Caco-2 (cell line): ENCODE measurements at regions not wholly inside any gene's neighbourhood (a gene's known extent, or its start where the extent isn't known, plus 50 kb on each side); places are given as distances from the start of the nearest gene placed in this dataset.

ENCODE experiments used
- BruUV-seq: library from RNA; stranded (reverse); fragments of 400-500 nt; replicated peaks from 2 replicates; lab custom pipeline; 2021; lab: Mats Ljungman, UMichigan
- CTCF ChIA-PET: fragments of 300-600 bp; sonication (Branson Sonifier 250); formaldehyde crosslinking; loops from one replicate; lab custom pipeline; 2022; ENCODE audit warnings: antibody characterized with exemption; lab: Charles Lee
- POLR2A ChIA-PET: fragments of 300-600 bp; sonication (Branson Sonifier 250); formaldehyde crosslinking; loops from one replicate; lab custom pipeline; 2022; ENCODE audit warnings: antibody characterized with exemption; lab: Charles Lee
- DNase-seq, 2 experiments: peaks; one replicate each; pipeline versions ENCODE4 v3.0.0 to v3.0.0-alpha.2; 2020 to 2022
- H3K27me3 ChIP-seq: replicated peaks from 2 replicates; pipeline ENCODE4 v1.6.0; 2011; ENCODE audit warnings: low read length; ENCODE audit not compliant: control insufficient read depth, insufficient read depth
- H3K36me3 ChIP-seq: 2 replicates; pipeline ENCODE4 v1.5.1; 2011; ENCODE audit warnings: low read length; ENCODE audit not compliant: control insufficient read depth, insufficient read depth
- H3K4me1 ChIP-seq: fragments of 250-450 bp; sonication (Bioruptor Pico); 2 replicates; pipeline ENCODE4 v1.5.1; 2020; ENCODE audit warnings: mild to moderate bottlenecking
- H3K4me3 ChIP-seq: 2 replicates; pipeline ENCODE4 v1.5.1; 2011; ENCODE audit warnings: low read depth, mild to moderate bottlenecking, control low read depth, low read length
- H3K9me3 ChIP-seq: fragments of 250-450 bp; sonication (Bioruptor Pico); 2 replicates; pipeline ENCODE4 v1.5.1; 2020; ENCODE audit warnings: mild to moderate bottlenecking, moderate library complexity
- H3K27ac Mint-ChIP-seq: one replicate; pipeline ENCODE4 v1.8.0; 2022; ENCODE audit warnings: mixed read lengths; ENCODE audit not compliant: unreplicated experiment
- H3K27me3 Mint-ChIP-seq: one replicate; pipeline ENCODE4 v1.8.0; 2022; ENCODE audit warnings: mixed read lengths; ENCODE audit not compliant: insufficient read depth, unreplicated experiment
- H3K36me3 Mint-ChIP-seq: one replicate; pipeline ENCODE4 v1.8.0; 2022; ENCODE audit warnings: mild to moderate bottlenecking, mixed read lengths; ENCODE audit not compliant: insufficient read depth, unreplicated experiment
- H3K4me1 Mint-ChIP-seq: one replicate; pipeline ENCODE4 v1.8.0; 2022; ENCODE audit warnings: low read depth, mixed read lengths; ENCODE audit not compliant: unreplicated experiment
- H3K4me3 Mint-ChIP-seq: one replicate; pipeline ENCODE4 v1.8.0; 2022; ENCODE audit warnings: mild to moderate bottlenecking, moderate library complexity, mixed read lengths; ENCODE audit not compliant: unreplicated experiment
- H3K9me3 Mint-ChIP-seq: one replicate; pipeline ENCODE4 v1.8.0; 2022; ENCODE audit warnings: mixed read lengths; ENCODE audit not compliant: unreplicated experiment
- CTCF ChIP-seq, 2 experiments: fragments of 200-600 bp in 1 of 2; IDR thresholded peaks; 1 replicate in 1 of 2; 2 replicates in 1 of 2; pipeline versions ENCODE4 v1.5.1 to v1.8.0; 2011 to 2022; ENCODE audit warnings: antibody characterized with exemption in 1 of 2, control low read depth in 1 of 2, inconsistent platforms in 1 of 2, low read depth in 1 of 2, low read length in 1 of 2, mild to moderate bottlenecking in 1 of 2, moderate library complexity in 1 of 2; ENCODE audit not compliant: insufficient read depth in 1 of 2, severe bottlenecking in 1 of 2, unreplicated experiment in 1 of 2
- intact Hi-C: fragments of 100-400 bp; cut with micrococcal nuclease; formaldehyde crosslinking; loops from one replicate; pipeline ENCODE4 v1.10.0; 2022; ENCODE audit not compliant: unreplicated experiment

- H3K27me3 ChIP-seq: no peaks in the 10 kb centered on the region
- H3K9me3 ChIP-seq: no peaks in the 10 kb centered on the region
- no peaks in the 10 kb centered on the region for H3K4me1 ChIP-seq
- BruUV-seq: no TSS peak
- no peak overlapping the region for H3K27ac Mint-ChIP-seq
- intact Hi-C loops: no loop called here
- no peak overlapping the region for H3K4me3 Mint-ChIP-seq
- ChIA-PET CTCF (no interaction called here), POLR2A (no interaction called here)
- no peaks in the 10 kb centered on the region for H3K36me3 ChIP-seq
- DNase-seq: no peak
- H3K36me3 Mint-ChIP-seq: no peaks in the 10 kb centered on the region
- no peaks in the 10 kb centered on the region for H3K4me1 Mint-ChIP-seq
- H3K27me3 Mint-ChIP-seq: peaks cover 5% of the 10 kb centered on the region
- H3K9me3 Mint-ChIP-seq: no peaks in the 10 kb centered on the region
- H3K4me3 ChIP-seq: no peak overlapping the region
- TF ChIP-seq CTCF (IDR thresholded peaks at IDR 0.05; ENCODE audit: insufficient read depth in 1 of 2, low read depth in 1 of 2, low read length in 1 of 2, severe bottlenecking in 1 of 2, unreplicated experiment in 1 of 2): no peak
Measured at GRCh38 chr2:217247476-217247875, 387.6 kb upstream of the TNP1 start.

- H3K9me3 Mint-ChIP-seq: no peaks in the 10 kb centered on the region
Measured at GRCh38 chr2:217246108-217246507, 386.2 kb upstream of the TNP1 start.

GRCh38 chr2:217244815-217245214 lies 385.0 kb upstream of the TNP1 start:
- POLR2A ChIA-PET: no interaction called here
- Mint-ChIP-seq H3K36me3 (no peaks in the 10 kb centered on the region), H3K4me3 (no peak overlapping the region), H3K27ac (no peak overlapping the region), H3K9me3 (no peaks in the 10 kb centered on the region), H3K27me3 (peaks cover 3% of the 10 kb centered on the region), H3K4me1 (no peaks in the 10 kb centered on the region)
- CTCF ChIA-PET: no interaction called here
- DNase-seq: no peak
- TF ChIP-seq CTCF (IDR thresholded peaks at IDR 0.05; ENCODE audit: insufficient read depth in 1 of 2, low read depth in 1 of 2, low read length in 1 of 2, severe bottlenecking in 1 of 2, unreplicated experiment in 1 of 2): no peak
- intact Hi-C loops: no loop called here
- no TSS peak for BruUV-seq
- no peaks in the 10 kb centered on the region for H3K9me3 ChIP-seq
- H3K4me1 ChIP-seq: no peaks in the 10 kb centered on the region
- no peaks in the 10 kb centered on the region for H3K36me3 ChIP-seq
- no peak overlapping the region for H3K4me3 ChIP-seq
- H3K27me3 ChIP-seq: no peaks in the 10 kb centered on the region

More at GRCh38 chr2:217246108-217246507, 386.2 kb upstream of the TNP1 start:
- H3K4me3 Mint-ChIP-seq: no peak overlapping the region
- H3K36me3 ChIP-seq: no peaks in the 10 kb centered on the region
- POLR2A ChIA-PET: no interaction called here
- intact Hi-C loops: no loop called here
- no peaks in the 10 kb centered on the region for H3K9me3 ChIP-seq
- no peak for TF ChIP-seq CTCF (IDR thresholded peaks at IDR 0.05; ENCODE audit: insufficient read depth in 1 of 2, low read depth in 1 of 2, low read length in 1 of 2, severe bottlenecking in 1 of 2, unreplicated experiment in 1 of 2)
- no peaks in the 10 kb centered on the region for H3K27me3 ChIP-seq
- no peaks in the 10 kb centered on the region for H3K4me1 Mint-ChIP-seq
- no peaks in the 10 kb centered on the region for H3K36me3 Mint-ChIP-seq
- no peak overlapping the region for H3K4me3 ChIP-seq
- H3K27ac Mint-ChIP-seq: no peak overlapping the region
- no TSS peak for BruUV-seq
- peaks cover 3% of the 10 kb centered on the region for H3K27me3 Mint-ChIP-seq
- CTCF ChIA-PET: no interaction called here
- no peaks in the 10 kb centered on the region for H3K4me1 ChIP-seq
- DNase-seq: no peak
